ENCODE measurements at regions not wholly inside any gene's neighbourhood (a gene's known extent, or its start where the extent isn't known, plus 50 kb on each side); places are given as distances from the start of the nearest gene placed in this dataset.

DNA sequence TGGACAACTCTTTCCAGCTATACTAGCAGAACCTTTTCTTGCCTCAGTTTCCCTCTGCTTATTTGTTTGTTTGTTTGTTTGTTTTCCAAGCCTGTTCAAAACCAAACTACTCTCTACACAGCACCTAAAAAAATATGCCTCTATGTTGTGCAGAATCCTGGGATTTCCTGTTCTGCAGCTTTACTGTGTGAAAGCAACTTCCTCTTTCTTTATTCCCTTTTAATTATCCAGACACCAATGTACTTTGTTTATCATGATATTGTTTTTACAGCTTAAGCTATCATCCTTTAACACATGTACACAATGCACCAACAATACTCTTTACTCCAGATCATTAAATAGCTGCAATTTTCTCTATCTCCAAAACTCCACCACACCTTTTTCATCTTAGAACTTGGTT, 259.5 kb downstream of the EPHA4 start:
- no peak for DNase-seq (ENCODE audit: low read depth in 1 of 2, low spot score in 2 of 2)
- Histone ChIP-seq H3K36me3 (no peaks in the 10 kb centered on the region), H3K27me3 (replicated peaks) (0 out of 2 replicates have a peak, but pooled peaks cover 5% of the 10 kb centered on the region), H3K4me1 (replicated peaks) (no peaks in the 10 kb centered on the region), H3K9me3 (replicated peaks) (no peaks in the 10 kb centered on the region), H3K4me3 (no peak overlapping the region), H3K27ac (no peak overlapping the region)

DNA sequence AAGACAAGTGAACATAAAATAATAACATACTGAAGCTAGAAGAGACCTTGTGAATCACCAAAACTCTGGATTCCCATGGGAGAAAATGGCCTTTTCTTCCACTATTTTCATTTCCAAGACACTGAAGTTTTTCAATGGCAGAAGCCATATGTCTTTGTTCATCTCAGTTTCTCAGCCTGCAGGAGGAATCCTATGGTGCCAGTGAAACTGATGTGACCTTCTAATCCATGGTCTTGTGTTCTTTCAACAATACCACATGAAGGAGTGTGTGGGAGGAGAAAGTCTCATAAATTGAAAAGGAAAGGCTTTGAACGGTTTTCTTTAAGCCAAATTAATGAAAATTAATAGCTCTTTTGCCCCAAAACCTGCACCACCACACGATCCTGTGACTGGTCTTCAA, 257.3 kb downstream of the EPHA4 start:
- Histone ChIP-seq H3K27ac (no peak overlapping the region), H3K4me1 (replicated peaks) (no peaks in the 10 kb centered on the region), H3K27me3 (replicated peaks) (0 out of 2 replicates have a peak, but pooled peaks cover 5% of the 10 kb centered on the region), H3K36me3 (no peaks in the 10 kb centered on the region), H3K4me3 (no peak overlapping the region), H3K9me3 (replicated peaks) (no peaks in the 10 kb centered on the region)
- DNase-seq (ENCODE audit: low read depth in 1 of 2, low spot score in 2 of 2): no peak

DNA sequence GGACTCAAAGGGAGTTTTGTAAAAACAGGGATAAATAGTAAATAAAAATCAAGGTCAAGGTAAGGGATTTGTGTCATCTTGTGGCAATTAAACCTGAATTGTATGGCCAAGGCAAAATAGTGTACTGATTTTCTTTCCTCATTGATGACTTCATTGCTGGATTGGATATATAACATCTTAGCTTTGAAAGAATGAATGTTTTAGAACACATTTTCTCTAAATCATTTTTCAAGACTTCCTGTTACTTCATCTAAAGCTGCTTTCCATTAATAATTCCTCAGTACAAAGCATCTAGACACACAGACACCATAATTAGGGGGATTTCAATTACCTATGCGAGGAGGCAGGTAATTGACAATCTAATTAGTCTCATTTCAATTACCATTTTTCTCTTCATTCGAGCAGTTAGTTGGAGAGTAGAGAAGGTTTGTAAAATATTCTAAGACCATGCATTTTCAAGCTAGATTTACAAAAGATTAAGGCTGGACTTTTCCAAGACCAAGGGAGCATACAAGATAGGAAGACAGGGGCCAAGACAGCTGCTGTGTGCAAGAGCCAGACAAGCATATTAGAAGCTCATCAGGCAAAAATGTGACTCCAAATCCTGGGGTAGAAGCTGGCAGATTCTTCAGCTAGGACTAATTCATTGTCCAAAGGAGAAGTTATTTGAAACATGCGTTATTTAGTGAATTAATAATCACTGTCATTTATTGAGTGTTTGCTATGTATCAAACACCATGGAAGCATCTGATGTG, 253.6 kb downstream of the EPHA4 start:
- Histone ChIP-seq H3K9me3 (replicated peaks) (no peaks in the 10 kb centered on the region), H3K27ac (no peak overlapping the region), H3K36me3 (no peaks in the 10 kb centered on the region), H3K4me1 (replicated peaks) (no peaks in the 10 kb centered on the region), H3K4me3 (no peak overlapping the region), H3K27me3 (replicated peaks) (no peaks in the 10 kb centered on the region)
- no peak for DNase-seq (ENCODE audit: low read depth in 1 of 2, low spot score in 2 of 2)

DNA sequence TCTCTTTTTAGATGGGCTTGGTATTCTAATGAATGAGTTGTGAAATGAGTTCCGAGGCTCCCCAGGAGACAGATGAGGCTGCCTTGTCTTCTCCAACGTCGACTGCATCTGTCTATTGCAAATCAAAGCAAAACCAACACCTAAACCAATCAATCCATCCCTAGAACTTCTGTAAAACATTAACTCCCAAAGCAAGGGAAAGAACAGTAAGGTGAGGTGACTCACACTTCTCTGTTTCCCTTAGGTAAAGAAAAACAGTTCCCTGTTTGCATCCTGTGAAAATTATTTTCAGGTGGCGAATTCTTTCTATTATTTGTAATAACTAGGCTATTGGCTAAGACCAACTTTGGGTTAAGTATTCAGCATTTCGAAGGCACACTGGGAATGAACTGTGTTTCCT, 249.4 kb downstream of the EPHA4 start:
- Histone ChIP-seq H3K36me3 (no peaks in the 10 kb centered on the region), H3K9me3 (replicated peaks) (no peaks in the 10 kb centered on the region), H3K4me3 (no peak overlapping the region), H3K27me3 (replicated peaks) (no peaks in the 10 kb centered on the region), H3K27ac (no peak overlapping the region), H3K4me1 (replicated peaks) (no peaks in the 10 kb centered on the region)
- DNase-seq (ENCODE audit: low read depth in 1 of 2, low spot score in 2 of 2): no peak

DNA sequence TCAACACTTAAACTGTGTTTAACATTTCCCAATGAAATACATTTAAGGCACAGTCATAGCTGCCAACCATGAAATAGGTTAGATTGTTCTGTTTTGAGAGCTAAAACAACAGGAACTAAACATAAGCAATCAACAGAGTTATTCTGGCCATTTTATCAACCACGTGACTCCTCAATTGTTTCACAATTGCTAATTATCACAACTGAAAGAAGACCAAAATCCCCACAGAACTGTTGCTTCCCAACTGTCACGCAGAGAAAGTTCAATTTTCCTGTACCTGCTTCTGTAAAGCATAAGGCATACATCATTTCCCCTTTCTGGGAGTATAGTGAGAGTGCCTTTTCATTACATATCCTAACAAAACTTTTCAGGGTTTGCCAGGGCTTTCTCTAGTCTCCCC, 248.6 kb downstream of the EPHA4 start:
- no peaks in the 10 kb centered on the region for H3K9me3 ChIP-seq (replicated peaks)
- no peak for DNase-seq (ENCODE audit: low read depth in 1 of 2, low spot score in 2 of 2)
- no peaks in the 10 kb centered on the region for H3K27me3 ChIP-seq (replicated peaks)
- H3K36me3 ChIP-seq: no peaks in the 10 kb centered on the region
- no peak overlapping the region for H3K27ac ChIP-seq
- no peaks in the 10 kb centered on the region for H3K4me1 ChIP-seq (replicated peaks)
- H3K4me3 ChIP-seq: no peak overlapping the region

DNA sequence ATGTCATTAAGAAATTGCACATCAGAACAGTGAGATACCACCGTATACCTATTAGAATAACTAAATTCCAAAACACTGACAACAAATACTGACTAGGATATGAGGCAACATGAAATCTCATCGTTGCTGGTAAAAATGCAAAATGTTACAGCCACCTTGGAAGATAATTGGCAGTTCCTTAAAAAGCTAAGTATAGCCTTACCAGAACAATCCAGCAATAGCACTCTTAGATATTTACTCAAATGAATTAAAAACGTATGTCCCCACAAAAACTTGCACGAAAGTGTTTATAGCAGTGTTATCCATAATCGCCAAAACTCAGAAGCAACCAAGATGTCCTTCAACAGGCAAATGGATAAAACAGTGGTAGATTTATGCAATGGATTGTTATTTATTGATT, 241.7 kb downstream of the EPHA4 start:
- Histone ChIP-seq H3K4me1 (replicated peaks) (no peaks in the 10 kb centered on the region), H3K4me3 (no peak overlapping the region), H3K27ac (no peak overlapping the region), H3K36me3 (no peaks in the 10 kb centered on the region), H3K27me3 (replicated peaks) (no peaks in the 10 kb centered on the region), H3K9me3 (replicated peaks) (no peaks in the 10 kb centered on the region)
- DNase-seq (ENCODE audit: low read depth in 1 of 2, low spot score in 2 of 2): no peak

DNA sequence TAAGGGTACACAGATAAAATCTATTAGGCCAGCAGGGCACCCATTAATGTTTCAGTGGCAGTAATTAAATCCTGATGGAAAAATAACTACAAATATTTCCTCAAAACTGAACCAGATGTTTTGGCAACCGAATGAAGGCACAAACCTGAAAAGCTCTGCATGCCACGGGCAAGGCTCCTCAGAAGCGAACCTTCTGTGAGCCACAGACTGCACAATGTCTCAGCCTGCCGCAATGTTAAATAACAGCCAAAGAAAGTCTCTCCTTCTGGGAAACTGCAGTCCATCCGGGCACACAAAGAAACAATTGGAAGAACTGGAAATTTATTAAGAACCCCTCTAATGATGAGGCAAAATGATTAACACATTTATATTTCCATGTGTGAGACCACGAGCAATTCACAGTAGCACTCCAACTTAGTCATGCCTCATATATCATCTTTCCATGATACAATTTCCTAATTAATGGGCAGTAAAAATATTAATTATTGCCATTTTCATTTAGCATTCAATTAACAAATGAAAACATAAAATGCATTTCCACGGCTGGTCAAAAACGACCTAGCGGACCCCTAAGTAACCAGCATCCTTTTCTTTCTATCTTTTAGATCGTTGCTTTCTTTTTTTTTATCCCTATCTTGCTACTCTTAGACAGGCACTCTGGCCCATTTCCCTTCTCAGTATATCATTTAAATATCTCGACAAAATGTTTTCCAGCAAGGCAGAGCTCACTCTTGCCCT, 237.5 kb downstream of the EPHA4 start:
- no peak overlapping the region for H3K27ac ChIP-seq
- no peaks in the 10 kb centered on the region for H3K27me3 ChIP-seq (replicated peaks)
- H3K9me3 ChIP-seq (replicated peaks): no peaks in the 10 kb centered on the region
- H3K4me3 ChIP-seq: no peak overlapping the region
- no peak for DNase-seq (ENCODE audit: low read depth in 1 of 2, low spot score in 2 of 2)
- no peaks in the 10 kb centered on the region for H3K36me3 ChIP-seq
- no peaks in the 10 kb centered on the region for H3K4me1 ChIP-seq (replicated peaks)

DNA sequence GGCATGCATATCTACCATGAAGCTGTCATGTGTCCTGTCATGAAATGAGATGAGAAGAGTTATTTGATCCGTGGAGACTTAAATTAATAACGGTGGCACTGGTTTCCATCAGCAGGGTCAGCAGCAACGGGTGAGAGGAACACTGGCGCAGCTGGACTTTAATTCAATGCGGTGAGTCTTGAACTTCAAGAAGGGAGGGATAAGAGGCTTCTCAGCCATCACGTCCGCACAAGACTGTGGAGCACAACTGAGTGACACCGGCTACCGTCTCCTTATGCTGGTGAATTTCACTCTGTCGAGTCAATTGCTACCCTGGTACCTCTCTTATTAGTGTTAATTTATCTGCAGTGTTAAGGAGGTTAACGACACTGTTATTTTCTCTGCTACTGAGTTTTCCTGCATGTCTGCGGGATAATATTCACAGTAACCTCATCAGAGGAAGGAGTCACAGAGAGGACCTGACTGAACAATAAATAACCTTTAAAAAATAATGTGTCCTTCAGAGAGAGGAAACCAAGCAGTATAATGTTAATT, 236.8 kb downstream of the EPHA4 start:
- DNase-seq (ENCODE audit: low read depth in 1 of 2, low spot score in 2 of 2): no peak
- H3K36me3 ChIP-seq: no peaks in the 10 kb centered on the region
- H3K4me1 ChIP-seq (replicated peaks): no peaks in the 10 kb centered on the region

DNA sequence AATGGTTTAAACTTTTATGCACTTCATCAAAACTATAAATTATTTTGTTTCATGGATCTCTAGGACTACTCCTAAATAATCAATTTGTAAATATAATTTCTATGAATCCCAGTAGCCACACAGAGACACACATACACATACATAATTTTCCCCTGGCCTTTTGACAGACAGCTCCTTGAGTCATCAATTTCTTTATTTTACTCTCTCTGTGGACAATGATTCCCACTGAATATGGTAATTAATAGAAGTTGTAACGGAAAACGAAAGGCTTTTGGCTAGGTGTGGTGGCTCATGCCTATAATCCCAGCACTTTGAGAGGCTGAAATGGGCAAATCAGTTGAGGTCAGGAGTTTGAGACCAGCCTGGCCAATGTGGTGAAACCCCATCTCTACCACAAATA, 235.1 kb downstream of the EPHA4 start:
- no peak overlapping the region for H3K4me3 ChIP-seq
- no peaks in the 10 kb centered on the region for H3K36me3 ChIP-seq
- no peaks in the 10 kb centered on the region for H3K27me3 ChIP-seq (replicated peaks)
- H3K27ac ChIP-seq: no peak overlapping the region
- H3K4me1 ChIP-seq (replicated peaks): no peaks in the 10 kb centered on the region
- DNase-seq (ENCODE audit: low read depth in 1 of 2, low spot score in 2 of 2): no peak
- H3K9me3 ChIP-seq (replicated peaks): no peaks in the 10 kb centered on the region

More for the DNA sequence above, 236.8 kb downstream of the EPHA4 start:
- H3K4me3 ChIP-seq: no peak overlapping the region
- no peak overlapping the region for H3K27ac ChIP-seq
- H3K27me3 ChIP-seq (replicated peaks): no peaks in the 10 kb centered on the region
- H3K9me3 ChIP-seq (replicated peaks): no peaks in the 10 kb centered on the region

DNA sequence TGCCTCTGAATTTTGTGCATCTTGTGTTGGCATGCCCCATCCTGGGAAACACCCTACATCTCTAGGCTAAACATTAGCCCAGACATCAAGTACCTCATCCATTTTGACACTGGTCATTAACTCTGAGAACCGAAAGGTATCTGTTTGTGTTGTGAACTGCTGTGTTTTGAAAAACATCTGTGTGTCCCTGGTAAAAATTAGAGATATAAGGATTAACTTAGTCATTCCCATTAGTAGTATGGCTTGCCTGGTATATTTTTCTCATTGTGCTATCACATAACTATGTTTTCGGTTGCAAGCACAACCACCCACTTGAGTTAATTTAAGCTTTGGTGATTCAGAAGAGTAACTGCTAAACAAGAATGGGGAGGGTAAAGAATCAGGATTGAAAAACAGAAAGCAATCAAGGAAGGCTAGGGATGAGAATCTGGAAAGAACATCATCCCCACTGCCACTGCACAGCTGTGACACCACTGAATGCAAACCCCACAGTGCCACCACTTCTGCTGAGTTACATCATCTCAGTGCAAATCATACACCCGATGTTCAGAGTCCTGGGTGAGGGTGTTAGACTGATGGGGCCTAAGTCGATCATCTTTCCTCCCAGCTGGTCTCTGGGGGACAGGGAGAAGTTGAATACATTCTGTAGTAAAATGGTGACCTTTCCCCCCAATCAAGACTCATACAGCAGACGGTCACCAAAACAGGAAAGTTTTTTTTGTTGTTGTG, 234.0 kb downstream of the EPHA4 start:
- H3K9me3 ChIP-seq (replicated peaks): no peaks in the 10 kb centered on the region
- no peak for DNase-seq (ENCODE audit: low read depth in 1 of 2, low spot score in 2 of 2)
- no peak overlapping the region for H3K4me3 ChIP-seq
- H3K27ac ChIP-seq: no peak overlapping the region
- no peaks in the 10 kb centered on the region for H3K27me3 ChIP-seq (replicated peaks)
- H3K36me3 ChIP-seq: no peaks in the 10 kb centered on the region
- H3K4me1 ChIP-seq (replicated peaks): no peaks in the 10 kb centered on the region

DNA sequence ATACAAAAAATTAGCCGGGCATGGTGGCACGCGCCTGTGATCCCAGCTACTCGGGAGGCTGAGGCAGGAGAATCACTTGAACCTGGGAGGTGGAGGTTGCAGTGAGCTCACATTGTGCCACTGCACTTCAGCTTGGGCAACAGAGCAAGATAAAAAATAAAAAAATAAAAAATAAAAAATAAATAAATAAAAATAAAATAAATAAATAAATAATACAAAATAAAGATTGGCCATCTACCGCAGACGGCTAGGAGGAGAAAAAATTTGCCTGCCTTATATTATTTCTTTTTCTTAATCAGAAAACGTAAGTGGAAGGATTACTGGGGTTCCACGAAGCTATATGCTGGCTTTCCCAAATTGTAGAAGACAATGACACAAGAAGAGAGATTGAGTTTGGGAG, 229.7 kb downstream of the EPHA4 start:
- Histone ChIP-seq H3K36me3 (no peaks in the 10 kb centered on the region), H3K27ac (no peak overlapping the region), H3K9me3 (replicated peaks) (no peaks in the 10 kb centered on the region), H3K4me3 (no peak overlapping the region), H3K4me1 (replicated peaks) (no peaks in the 10 kb centered on the region), H3K27me3 (replicated peaks) (no peaks in the 10 kb centered on the region)
- no peak for DNase-seq (ENCODE audit: low read depth in 1 of 2, low spot score in 2 of 2)

DNA sequence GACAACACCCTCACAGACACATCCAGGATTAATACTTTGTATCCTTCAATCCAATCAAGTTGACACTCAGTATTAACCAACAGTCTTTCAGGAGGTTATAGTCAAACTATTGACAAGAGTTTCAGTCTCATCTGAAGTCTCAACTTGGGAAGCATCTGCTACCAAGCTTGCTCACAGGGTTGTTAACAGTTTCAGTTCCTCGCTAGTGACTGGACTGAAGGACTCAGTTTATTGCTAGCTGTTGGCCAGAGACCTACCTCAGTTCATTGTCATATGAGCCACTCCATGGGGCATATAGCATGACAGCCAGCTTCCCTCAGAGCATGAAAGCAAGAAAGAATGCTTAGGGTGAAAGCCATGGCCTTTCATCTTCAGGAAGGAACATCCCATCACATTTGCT, 228.6 kb downstream of the EPHA4 start:
- H3K27ac ChIP-seq: no peak overlapping the region
- no peaks in the 10 kb centered on the region for H3K27me3 ChIP-seq (replicated peaks)
- DNase-seq (ENCODE audit: low read depth in 1 of 2, low spot score in 2 of 2): no peak
- H3K4me1 ChIP-seq (replicated peaks): no peaks in the 10 kb centered on the region
- H3K36me3 ChIP-seq: no peaks in the 10 kb centered on the region
- H3K4me3 ChIP-seq: no peak overlapping the region
- no peaks in the 10 kb centered on the region for H3K9me3 ChIP-seq (replicated peaks)

DNA sequence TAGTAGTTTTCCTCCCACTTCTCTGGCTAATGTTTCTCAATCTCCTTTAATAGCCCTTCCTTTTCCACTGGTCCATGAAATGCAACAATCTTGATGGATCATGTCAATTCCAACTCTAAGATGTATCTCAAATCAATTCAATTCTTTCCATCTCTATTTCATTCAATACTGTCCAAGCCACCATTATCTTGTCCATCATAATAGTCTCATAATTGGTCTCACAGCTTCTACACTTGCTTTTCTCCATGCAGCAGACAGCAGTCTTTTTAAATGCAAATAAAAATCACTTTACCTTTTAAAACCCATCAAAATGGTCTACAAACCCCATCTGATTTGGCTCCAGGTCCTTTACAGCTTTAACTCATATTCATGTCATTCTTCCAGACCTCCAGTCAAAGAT, 226.6 kb downstream of the EPHA4 start:
- no peak for DNase-seq (ENCODE audit: low read depth in 1 of 2, low spot score in 2 of 2)
- Histone ChIP-seq H3K27ac (no peak overlapping the region), H3K27me3 (replicated peaks) (no peaks in the 10 kb centered on the region), H3K9me3 (replicated peaks) (no peaks in the 10 kb centered on the region), H3K4me3 (no peak overlapping the region), H3K36me3 (no peaks in the 10 kb centered on the region), H3K4me1 (replicated peaks) (no peaks in the 10 kb centered on the region)

DNA sequence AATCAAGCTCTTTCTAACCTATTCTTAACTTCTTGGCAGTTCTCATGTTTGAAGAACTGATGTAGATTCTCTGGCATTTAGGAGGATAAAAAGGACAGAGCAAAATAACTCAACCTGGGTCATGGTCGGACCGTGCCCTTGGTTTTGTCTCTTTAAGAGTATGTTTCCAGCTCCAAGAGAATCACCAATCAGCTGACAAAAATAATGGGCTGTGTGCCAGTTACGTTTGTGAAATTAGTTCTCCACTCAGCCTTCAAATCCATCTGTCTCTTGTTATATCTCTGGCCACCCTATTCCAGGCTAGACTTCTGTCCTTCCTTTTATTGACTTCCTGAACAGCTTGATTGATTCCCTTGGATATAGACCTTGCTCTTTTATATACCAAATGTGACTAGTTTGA, 225.7 kb downstream of the EPHA4 start:
- H3K36me3 ChIP-seq: no peaks in the 10 kb centered on the region
- H3K9me3 ChIP-seq (replicated peaks): no peaks in the 10 kb centered on the region
- no peak overlapping the region for H3K27ac ChIP-seq
- DNase-seq (ENCODE audit: low read depth in 1 of 2, low spot score in 2 of 2): no peak
- H3K27me3 ChIP-seq (replicated peaks): no peaks in the 10 kb centered on the region
- H3K4me1 ChIP-seq (replicated peaks): no peaks in the 10 kb centered on the region
- H3K4me3 ChIP-seq: no peak overlapping the region
